Suppressor macrophage treated with lipopolysaccharide for 4 hours (primary cell): ENCODE measurements at regions not wholly inside any gene's neighbourhood (a gene's known extent, or its start where the extent isn't known, plus 50 kb on each side); places are given as distances from the start of the nearest gene placed in this dataset.

ENCODE experiments used
- DNase-seq: peaks from one replicate; pipeline ENCODE4 v3.0.0-alpha.2; 2020

- DNase-seq = no peak
Observed at GRCh38 chr3:124586126-124587052, 143.9 kb upstream of the UMPS start.

- no peak for DNase-seq
Observed at GRCh38 chr3:124587053-124587408, 143.2 kb upstream of the UMPS start.

GRCh38 chr3:124588036-124588435, 142.2 kb upstream of the UMPS start:
- no peak for DNase-seq

GRCh38 chr3:124588794-124589193, 141.5 kb upstream of the UMPS start:
- DNase-seq = no peak

GRCh38 chr3:124591699-124592098, 138.6 kb upstream of the UMPS start:
- DNase-seq = no peak

- DNase-seq = no peak
Observed at GRCh38 chr3:124592658-124593441, 137.4 kb upstream of the UMPS start.

GRCh38 chr3:124593442-124593829, 136.8 kb upstream of the UMPS start:
- DNase-seq = no peak

GRCh38 chr3:124594581-124594980, 135.7 kb upstream of the UMPS start:
- DNase-seq = no peak

- no peak for DNase-seq
Observed at GRCh38 chr3:124597273-124597672, 133.0 kb upstream of the UMPS start.

- DNase-seq = no peak
Observed at GRCh38 chr3:124597979-124598378, 132.3 kb upstream of the UMPS start.

GRCh38 chr3:124599147-124599765, 131.0 kb upstream of the UMPS start:
- DNase-seq = no peak

GRCh38 chr3:124599779-124600693, 130.2 kb upstream of the UMPS start:
- DNase-seq = no peak

- DNase-seq = no peak
Observed at GRCh38 chr3:124600765-124601164, 129.5 kb upstream of the UMPS start.

GRCh38 chr3:124601190-124601589, 129.1 kb upstream of the UMPS start:
- no peak for DNase-seq

- DNase-seq = no peak
Observed at GRCh38 chr3:124602980-124603627, 127.1 kb upstream of the UMPS start.

- no peak for DNase-seq
Observed at GRCh38 chr3:124605781-124606579, 124.3 kb upstream of the UMPS start.

- no peak for DNase-seq
Observed at GRCh38 chr3:124607163-124607562, 123.1 kb upstream of the UMPS start.

- no peak for DNase-seq
Observed at GRCh38 chr3:124609402-124609801, 120.8 kb upstream of the UMPS start.

- no peak for DNase-seq
Observed at GRCh38 chr3:124610130-124610529, 120.1 kb upstream of the UMPS start.

GRCh38 chr3:124611520-124611919, 118.7 kb upstream of the UMPS start:
- no peak for DNase-seq

- DNase-seq = no peak
Observed at GRCh38 chr3:124615896-124616543, 114.2 kb upstream of the UMPS start.
